ENCODE measurements at regions not wholly inside any gene's neighbourhood (a gene's known extent, or its start where the extent isn't known, plus 50 kb on each side); places are given as distances from the start of the nearest gene placed in this dataset.

DNA sequence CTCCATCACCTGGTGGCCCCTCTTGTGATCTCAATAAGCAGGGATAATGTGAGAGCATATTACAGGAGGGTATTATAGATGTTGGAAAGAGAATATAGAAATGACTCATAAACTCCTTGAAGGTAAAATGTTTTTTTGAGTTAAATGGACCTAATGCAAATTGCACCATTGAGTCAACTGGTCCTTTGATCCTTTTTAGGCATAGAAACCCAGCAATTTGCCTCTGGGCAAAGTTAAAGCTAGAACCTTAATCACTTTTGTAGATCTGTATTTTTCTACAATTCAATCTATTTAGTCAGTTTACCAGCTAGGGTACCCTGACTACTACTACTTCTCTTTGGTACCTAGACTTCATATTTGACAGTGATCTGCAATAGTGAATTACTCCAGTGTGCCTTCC, 71.8 kb upstream of the RNF152 start:
- Mint-ChIP-seq H3K4me3 (no peak overlapping the region), H3K36me3 (ENCODE audit: low read depth) (no peaks in the 10 kb centered on the region), H3K9me3 (peaks cover 2% of the 10 kb centered on the region), H3K27ac (no peak overlapping the region), H3K4me1 (peaks cover 16% of the 10 kb centered on the region), H3K27me3 (ENCODE audit: low read depth) (no peaks in the 10 kb centered on the region)
- TF ChIP-seq, protein P1, sequence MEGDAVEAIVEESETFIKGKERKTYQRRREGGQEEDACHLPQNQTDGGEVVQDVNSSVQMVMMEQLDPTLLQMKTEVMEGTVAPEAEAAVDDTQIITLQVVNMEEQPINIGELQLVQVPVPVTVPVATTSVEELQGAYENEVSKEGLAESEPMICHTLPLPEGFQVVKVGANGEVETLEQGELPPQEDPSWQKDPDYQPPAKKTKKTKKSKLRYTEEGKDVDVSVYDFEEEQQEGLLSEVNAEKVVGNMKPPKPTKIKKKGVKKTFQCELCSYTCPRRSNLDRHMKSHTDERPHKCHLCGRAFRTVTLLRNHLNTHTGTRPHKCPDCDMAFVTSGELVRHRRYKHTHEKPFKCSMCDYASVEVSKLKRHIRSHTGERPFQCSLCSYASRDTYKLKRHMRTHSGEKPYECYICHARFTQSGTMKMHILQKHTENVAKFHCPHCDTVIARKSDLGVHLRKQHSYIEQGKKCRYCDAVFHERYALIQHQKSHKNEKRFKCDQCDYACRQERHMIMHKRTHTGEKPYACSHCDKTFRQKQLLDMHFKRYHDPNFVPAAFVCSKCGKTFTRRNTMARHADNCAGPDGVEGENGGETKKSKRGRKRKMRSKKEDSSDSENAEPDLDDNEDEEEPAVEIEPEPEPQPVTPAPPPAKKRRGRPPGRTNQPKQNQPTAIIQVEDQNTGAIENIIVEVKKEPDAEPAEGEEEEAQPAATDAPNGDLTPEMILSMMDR (IDR thresholded peaks at IDR 0.05; ENCODE audit: unreplicated experiment in 3 of 3), result no peak

DNA sequence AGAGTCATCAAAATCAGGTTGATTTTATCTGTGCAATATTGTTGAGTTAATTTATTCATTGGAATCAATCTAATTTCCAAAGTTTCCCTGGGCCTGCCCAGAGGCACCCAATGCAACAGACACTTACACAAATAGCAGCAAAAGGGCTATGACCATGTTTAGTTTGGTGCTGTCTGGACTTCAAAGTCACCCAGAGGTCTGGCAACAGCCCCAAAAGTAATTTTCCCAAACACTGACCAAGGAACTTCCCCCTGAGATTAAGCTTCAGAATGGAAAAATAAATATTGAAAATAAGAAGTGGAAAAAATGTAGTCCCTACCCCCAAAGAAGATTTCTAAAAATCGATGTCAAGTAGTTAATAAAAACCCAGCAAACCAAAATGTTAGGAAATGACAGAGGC, 70.9 kb upstream of the RNF152 start:
- H3K27ac Mint-ChIP-seq, result peak overlapping the region in 2 of 3 experiments; percentile 57 to 66
- H3K36me3 Mint-ChIP-seq (ENCODE audit: low read depth), result no peaks in the 10 kb centered on the region
- H3K9me3 Mint-ChIP-seq, result peaks cover 4% of the 10 kb centered on the region
- H3K4me1 Mint-ChIP-seq, result peaks cover 19% of the 10 kb centered on the region
- TF ChIP-seq, protein P1 (IDR thresholded peaks at IDR 0.05; ENCODE audit: unreplicated experiment in 3 of 3), result no peak
- no peak overlapping the region for H3K4me3 Mint-ChIP-seq
- H3K27me3 Mint-ChIP-seq (ENCODE audit: low read depth), result no peaks in the 10 kb centered on the region

DNA sequence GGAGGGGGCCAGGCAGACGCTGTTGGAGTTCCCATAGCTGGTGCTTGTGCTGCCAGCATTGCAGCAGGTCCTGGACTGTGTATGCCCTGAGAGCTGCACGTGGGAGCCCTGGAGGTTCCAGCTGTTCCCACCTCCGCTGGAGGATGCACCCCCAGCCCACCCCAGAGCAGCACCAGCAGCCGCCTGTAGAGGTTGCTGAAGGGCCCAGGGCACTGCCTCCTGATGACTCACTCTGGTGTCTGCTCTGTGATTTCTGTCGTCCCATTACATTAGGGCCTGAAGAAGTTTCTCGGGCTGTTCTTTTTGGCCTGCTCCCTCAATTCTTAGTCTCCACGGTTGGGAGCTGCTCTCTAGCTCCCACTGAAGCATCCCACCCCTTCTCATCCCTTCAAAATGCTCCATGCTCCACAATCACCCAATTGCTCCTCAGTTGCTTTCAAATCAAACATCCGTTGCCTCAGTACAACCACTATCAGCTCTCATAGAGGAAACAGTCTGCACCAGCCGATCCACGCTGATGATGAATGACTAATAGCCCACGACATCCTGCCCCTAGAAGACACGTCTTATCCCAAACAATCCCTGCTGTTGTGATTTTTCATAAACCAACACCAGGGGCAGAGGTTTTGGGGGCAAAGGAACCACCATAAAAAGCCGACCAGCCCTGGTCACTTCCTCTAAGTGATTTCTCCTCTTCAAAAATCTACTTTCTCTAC, 65.2 kb upstream of the RNF152 start:
- no peaks in the 10 kb centered on the region for H3K27me3 Mint-ChIP-seq (ENCODE audit: low read depth)
- H3K36me3 Mint-ChIP-seq (ENCODE audit: low read depth), result peaks cover 4% of the 10 kb centered on the region
- TF ChIP-seq, protein P1 (IDR thresholded peaks at IDR 0.05; ENCODE audit: unreplicated experiment in 3 of 3), result no peak
- H3K4me3 Mint-ChIP-seq, result no peak overlapping the region
- peaks cover 4% of the 10 kb centered on the region for H3K9me3 Mint-ChIP-seq
- H3K27ac Mint-ChIP-seq, result peak overlapping the region in 1 of 3 experiments; percentile 93
- peaks cover 33% of the 10 kb centered on the region for H3K4me1 Mint-ChIP-seq

DNA sequence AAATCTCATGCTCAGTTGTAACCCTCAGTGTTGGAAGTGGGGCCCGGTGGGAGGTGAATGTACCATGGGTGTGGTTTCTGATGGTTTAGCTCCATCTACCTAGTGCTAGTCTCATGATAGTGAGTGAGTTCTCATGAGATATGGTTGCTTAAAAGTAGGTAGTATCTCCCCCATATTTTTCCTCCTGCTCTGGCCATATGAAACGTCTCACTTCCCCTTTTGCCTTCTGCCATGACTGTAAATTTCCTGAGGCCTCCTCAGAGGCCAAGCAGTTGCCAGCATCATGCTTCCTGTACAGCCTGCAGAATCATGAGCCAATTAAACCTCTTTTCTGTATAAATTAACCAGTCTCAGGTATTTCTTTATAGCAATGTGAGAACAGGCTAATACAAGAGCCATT, 62.8 kb upstream of the RNF152 start:
- Mint-ChIP-seq H3K4me1 (peaks cover 33% of the 10 kb centered on the region), H3K27ac (peak overlapping the region in 2 of 3 experiments; percentile 51 to 57), H3K36me3 (ENCODE audit: low read depth) (peaks cover 4% of the 10 kb centered on the region), H3K27me3 (ENCODE audit: low read depth) (peaks cover 3% of the 10 kb centered on the region), H3K9me3 (peaks cover 4% of the 10 kb centered on the region), H3K4me3 (no peak overlapping the region)
- TF ChIP-seq, protein P1 (IDR thresholded peaks at IDR 0.05; ENCODE audit: unreplicated experiment in 3 of 3), result no peak

DNA sequence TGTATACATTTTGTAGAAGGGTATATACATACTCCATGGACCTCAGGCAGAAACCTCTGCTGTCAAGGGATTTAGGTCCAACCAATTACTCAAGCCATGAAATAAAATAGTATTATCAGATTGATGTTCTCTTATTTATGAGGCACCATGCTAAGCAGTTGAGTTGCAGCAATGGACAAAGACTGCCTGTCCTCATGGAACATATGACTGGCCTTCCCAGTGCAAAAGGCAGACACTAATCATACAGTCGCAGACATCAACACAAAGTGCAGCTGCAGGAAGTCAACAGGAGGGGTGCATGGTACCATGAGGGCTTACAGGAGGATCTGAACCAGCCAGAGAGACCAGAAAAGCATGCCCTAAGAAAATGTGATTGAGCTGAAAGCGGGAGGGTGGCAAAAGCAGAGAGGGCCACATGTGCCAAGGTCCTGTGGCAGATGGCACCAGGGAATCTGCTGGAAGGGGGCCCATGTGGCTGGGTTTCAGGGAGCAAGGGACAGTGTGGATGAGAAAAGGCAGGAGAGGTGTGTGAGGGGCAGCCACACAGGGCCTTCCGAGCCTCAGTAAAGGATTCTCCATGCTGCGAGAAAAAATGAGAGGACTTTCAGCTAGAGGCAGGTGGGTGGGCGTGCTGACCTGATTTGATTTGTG, 61.4 kb upstream of the RNF152 start:
- TF ChIP-seq, protein P1 (IDR thresholded peaks at IDR 0.05; ENCODE audit: unreplicated experiment in 3 of 3), result no peak

More for the DNA sequence above, 61.4 kb upstream of the RNF152 start:
- peaks cover 26% of the 10 kb centered on the region for H3K4me1 Mint-ChIP-seq
- no peak overlapping the region for H3K4me3 Mint-ChIP-seq
- peaks cover 4% of the 10 kb centered on the region for H3K36me3 Mint-ChIP-seq (ENCODE audit: low read depth)
- peak overlapping the region in 1 of 3 experiments; percentile 58 for H3K27ac Mint-ChIP-seq
- H3K9me3 Mint-ChIP-seq, result no peaks in the 10 kb centered on the region
- H3K27me3 Mint-ChIP-seq (ENCODE audit: low read depth), result peaks cover 3% of the 10 kb centered on the region
